ENCODE measurements at regions not wholly inside any gene's neighbourhood (a gene's known extent, or its start where the extent isn't known, plus 50 kb on each side); places are given as distances from the start of the nearest gene placed in this dataset.

DNA sequence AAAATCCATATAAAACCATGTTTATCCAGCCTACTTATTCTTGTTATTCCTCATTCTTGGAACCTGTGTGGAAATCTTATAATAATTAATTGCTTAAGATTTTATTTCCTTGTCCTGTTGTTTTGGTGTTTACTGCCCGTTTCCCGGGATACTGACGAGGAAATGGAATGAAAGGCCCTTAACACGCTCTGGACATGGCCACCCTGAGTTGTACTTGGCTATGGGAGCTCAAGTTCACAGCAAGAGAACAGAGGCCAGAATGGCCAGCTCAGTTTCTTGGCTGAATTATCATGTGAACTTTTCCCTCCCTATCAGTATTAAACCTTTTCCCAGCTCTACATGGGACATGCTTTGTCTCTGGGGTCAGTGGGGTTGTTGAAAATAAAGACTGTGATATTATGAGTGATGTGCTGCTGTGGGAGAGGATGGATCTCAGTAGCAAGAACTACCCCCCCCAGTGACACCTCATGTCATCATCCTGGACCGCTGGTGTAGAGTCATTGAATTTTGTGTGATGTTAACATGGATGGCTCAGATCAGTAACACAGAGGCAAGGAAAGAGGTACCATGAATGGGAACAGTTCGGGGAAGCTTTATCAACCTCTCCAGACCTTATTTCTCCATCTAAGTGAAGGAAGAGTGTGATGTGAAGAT lies 87.0 kb upstream of the IGFBP3 start:
- H3K36me3 ChIP-seq (ENCODE audit: control insufficient read depth, insufficient read depth, low read length): no peaks in the 10 kb centered on the region
- Mint-ChIP-seq H3K27ac (no peak overlapping the region), H3K4me3 (no peak overlapping the region), H3K36me3 (no peaks in the 10 kb centered on the region), H3K4me1 (no peaks in the 10 kb centered on the region), H3K27me3 (ENCODE audit: low read depth in 2 of 2) (no peaks in the 10 kb centered on the region), H3K9me3 (peaks cover 0 to 6% of the 10 kb centered on the region in 2 donors)
- H3K9me3 ChIP-seq (ENCODE audit: control insufficient read depth, insufficient read depth, low read length): no peaks in the 10 kb centered on the region
- ATAC-seq: no peak
- intact Hi-C loops (cut with micrococcal nuclease): no loop called here
- H3K4me1 ChIP-seq (ENCODE audit: control insufficient read depth, insufficient read depth, low read length): no peaks in the 10 kb centered on the region
- no peak for DNase-seq
- TF ChIP-seq, protein P1, sequence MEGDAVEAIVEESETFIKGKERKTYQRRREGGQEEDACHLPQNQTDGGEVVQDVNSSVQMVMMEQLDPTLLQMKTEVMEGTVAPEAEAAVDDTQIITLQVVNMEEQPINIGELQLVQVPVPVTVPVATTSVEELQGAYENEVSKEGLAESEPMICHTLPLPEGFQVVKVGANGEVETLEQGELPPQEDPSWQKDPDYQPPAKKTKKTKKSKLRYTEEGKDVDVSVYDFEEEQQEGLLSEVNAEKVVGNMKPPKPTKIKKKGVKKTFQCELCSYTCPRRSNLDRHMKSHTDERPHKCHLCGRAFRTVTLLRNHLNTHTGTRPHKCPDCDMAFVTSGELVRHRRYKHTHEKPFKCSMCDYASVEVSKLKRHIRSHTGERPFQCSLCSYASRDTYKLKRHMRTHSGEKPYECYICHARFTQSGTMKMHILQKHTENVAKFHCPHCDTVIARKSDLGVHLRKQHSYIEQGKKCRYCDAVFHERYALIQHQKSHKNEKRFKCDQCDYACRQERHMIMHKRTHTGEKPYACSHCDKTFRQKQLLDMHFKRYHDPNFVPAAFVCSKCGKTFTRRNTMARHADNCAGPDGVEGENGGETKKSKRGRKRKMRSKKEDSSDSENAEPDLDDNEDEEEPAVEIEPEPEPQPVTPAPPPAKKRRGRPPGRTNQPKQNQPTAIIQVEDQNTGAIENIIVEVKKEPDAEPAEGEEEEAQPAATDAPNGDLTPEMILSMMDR (IDR thresholded peaks at IDR 0.05): no peak
- H3K4me3 ChIP-seq (ENCODE audit: low read length): no peak overlapping the region
- H3K27ac ChIP-seq (ENCODE audit: low read length): no peak overlapping the region
- no peaks in the 10 kb centered on the region for H3K27me3 ChIP-seq (ENCODE audit: control insufficient read depth, insufficient read depth, low read length)
- 93% methylated on average over 4 of the region's 6 CpGs for WGBS (ENCODE audit: insufficient coverage)

DNA sequence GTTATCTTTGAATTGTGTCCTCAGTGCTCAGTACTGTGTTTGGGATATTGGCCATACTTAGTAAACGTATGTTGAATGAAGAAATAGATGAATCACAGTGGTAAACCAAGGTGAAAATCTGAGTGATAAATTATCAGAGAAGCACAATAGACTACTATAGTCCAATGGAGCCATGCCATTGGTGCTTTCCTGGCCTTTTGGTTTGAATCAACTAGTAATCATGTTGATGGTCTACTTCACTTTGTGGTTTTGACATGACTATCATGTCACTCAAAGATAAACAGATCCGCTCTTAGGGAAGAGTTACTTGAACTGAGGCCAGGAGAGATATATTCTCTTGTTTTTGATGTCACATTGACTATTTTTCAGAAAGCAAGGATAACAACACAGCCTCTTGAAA lies 86.1 kb upstream of the IGFBP3 start:
- intact Hi-C loops (cut with micrococcal nuclease): no loop called here
- no peaks in the 10 kb centered on the region for H3K36me3 ChIP-seq (ENCODE audit: control insufficient read depth, insufficient read depth, low read length)
- DNase-seq: no peak
- Mint-ChIP-seq H3K4me1 (no peaks in the 10 kb centered on the region), H3K9me3 (peaks cover 0 to 6% of the 10 kb centered on the region in 2 donors), H3K27ac (no peak overlapping the region), H3K36me3 (no peaks in the 10 kb centered on the region), H3K27me3 (ENCODE audit: low read depth in 2 of 2) (no peaks in the 10 kb centered on the region), H3K4me3 (no peak overlapping the region)
- no peak overlapping the region for H3K27ac ChIP-seq (ENCODE audit: low read length)
- WGBS (ENCODE audit: insufficient coverage): 87% methylated on average over 2 of the region's 2 CpGs
- H3K9me3 ChIP-seq (ENCODE audit: control insufficient read depth, insufficient read depth, low read length): no peaks in the 10 kb centered on the region
- H3K27me3 ChIP-seq (ENCODE audit: control insufficient read depth, insufficient read depth, low read length): no peaks in the 10 kb centered on the region
- TF ChIP-seq, protein P1 (IDR thresholded peaks at IDR 0.05): no peak
- no peak for ATAC-seq
- no peak overlapping the region for H3K4me3 ChIP-seq (ENCODE audit: low read length)
- H3K4me1 ChIP-seq (ENCODE audit: control insufficient read depth, insufficient read depth, low read length): no peaks in the 10 kb centered on the region

DNA sequence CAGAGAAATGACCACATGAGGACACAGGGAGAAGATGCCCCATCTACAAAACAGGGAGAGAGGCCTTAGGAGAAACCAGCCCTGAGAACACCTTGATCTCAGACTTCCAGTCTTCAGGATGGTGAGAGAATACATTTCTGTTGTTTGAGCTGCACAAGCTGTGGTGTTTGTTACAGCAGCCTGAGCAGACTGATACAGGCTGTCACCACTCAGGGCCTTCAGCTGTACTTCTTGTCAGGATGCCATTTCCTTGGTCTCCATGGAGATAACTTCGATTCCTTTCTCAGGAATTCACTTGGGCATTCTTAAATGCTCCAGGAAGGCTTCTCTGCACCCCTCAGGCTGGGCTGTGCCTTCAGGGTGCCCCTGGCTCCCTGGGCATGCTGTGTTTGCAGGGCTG lies 85.7 kb upstream of the IGFBP3 start:
- H3K27me3 Mint-ChIP-seq (ENCODE audit: low read depth in 2 of 2): no peaks in the 10 kb centered on the region
- peaks cover 0 to 4% of the 10 kb centered on the region in 2 donors for H3K9me3 Mint-ChIP-seq
- H3K27ac Mint-ChIP-seq: no peak overlapping the region
- no peaks in the 10 kb centered on the region for H3K9me3 ChIP-seq (ENCODE audit: control insufficient read depth, insufficient read depth, low read length)
- no peak overlapping the region for H3K4me3 ChIP-seq (ENCODE audit: low read length)
- no peaks in the 10 kb centered on the region for H3K36me3 ChIP-seq (ENCODE audit: control insufficient read depth, insufficient read depth, low read length)
- H3K4me1 Mint-ChIP-seq: no peaks in the 10 kb centered on the region
- ATAC-seq (no peak), DNase-seq (no peak)
- intact Hi-C loops (cut with micrococcal nuclease): no loop called here
- no peaks in the 10 kb centered on the region for H3K36me3 Mint-ChIP-seq
- H3K27ac ChIP-seq (ENCODE audit: low read length): no peak overlapping the region
- no peaks in the 10 kb centered on the region for H3K27me3 ChIP-seq (ENCODE audit: control insufficient read depth, insufficient read depth, low read length)
- TF ChIP-seq, protein P1 (IDR thresholded peaks at IDR 0.05): no peak
- no peak overlapping the region for H3K4me3 Mint-ChIP-seq
- no peaks in the 10 kb centered on the region for H3K4me1 ChIP-seq (ENCODE audit: control insufficient read depth, insufficient read depth, low read length)
- WGBS (ENCODE audit: insufficient coverage): 36% methylated on average over 1 of the region's 1 CpG

DNA sequence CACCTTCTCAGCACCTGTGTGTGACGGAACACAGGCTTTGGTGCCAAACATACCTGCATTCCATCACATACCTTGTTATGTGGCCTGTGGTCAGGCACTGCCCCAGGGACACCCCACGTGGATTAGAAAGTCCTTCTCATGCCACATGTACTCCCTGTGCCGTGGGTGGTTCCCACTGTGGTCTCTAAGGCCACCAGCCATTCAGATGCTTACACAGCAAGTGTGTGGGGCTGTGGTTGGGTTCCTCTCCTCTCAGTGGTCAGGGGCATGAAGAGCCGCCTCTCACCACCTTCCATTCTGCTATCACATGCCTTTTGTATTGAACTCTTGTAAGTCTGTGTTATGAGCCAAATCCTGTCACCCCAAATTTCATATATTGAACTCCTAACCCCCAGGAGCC lies 85.1 kb upstream of the IGFBP3 start:
- H3K9me3 ChIP-seq (ENCODE audit: control insufficient read depth, insufficient read depth, low read length): no peaks in the 10 kb centered on the region
- ATAC-seq (no peak), DNase-seq (no peak)
- no peak overlapping the region for H3K27ac Mint-ChIP-seq
- TF ChIP-seq, protein P1 (IDR thresholded peaks at IDR 0.05): no peak
- H3K27me3 Mint-ChIP-seq (ENCODE audit: low read depth in 2 of 2): no peaks in the 10 kb centered on the region
- H3K4me3 ChIP-seq (ENCODE audit: low read length): no peak overlapping the region
- H3K9me3 Mint-ChIP-seq: peaks cover 0 to 4% of the 10 kb centered on the region in 2 donors
- no peak overlapping the region for H3K27ac ChIP-seq (ENCODE audit: low read length)
- intact Hi-C loops (cut with micrococcal nuclease): no loop called here
- no peaks in the 10 kb centered on the region for H3K27me3 ChIP-seq (ENCODE audit: control insufficient read depth, insufficient read depth, low read length)
- no peak overlapping the region for H3K4me3 Mint-ChIP-seq
- WGBS (ENCODE audit: insufficient coverage): 79% methylated on average over 4 of the region's 4 CpGs
- no peaks in the 10 kb centered on the region for H3K4me1 ChIP-seq (ENCODE audit: control insufficient read depth, insufficient read depth, low read length)
- no peaks in the 10 kb centered on the region for H3K36me3 ChIP-seq (ENCODE audit: control insufficient read depth, insufficient read depth, low read length)
- no peaks in the 10 kb centered on the region for H3K4me1 Mint-ChIP-seq
- H3K36me3 Mint-ChIP-seq: no peaks in the 10 kb centered on the region

All from natural killer cell (primary cell).